IPS-18a (cell line): ENCODE measurements at regions not wholly inside any gene's neighbourhood (a gene's known extent, or its start where the extent isn't known, plus 50 kb on each side); places are given as distances from the start of the nearest gene placed in this dataset.
"Not testable (repeated sequence)": the region's sequence is repeated elsewhere in the genome, so short reads cannot be mapped to it uniquely, and the experiment has no call there.

Source experiments
- H3K27ac ChIP-seq: one replicate; pipeline ENCODE4 v1.5.1; 2013; ENCODE audit warnings: low read length
- H3K27me3 ChIP-seq: one replicate; pipeline ENCODE4 v1.6.1; 2013; ENCODE audit warnings: mild to moderate bottlenecking, low read length; ENCODE audit not compliant: control insufficient read depth, insufficient read depth
- H3K36me3 ChIP-seq: one replicate; pipeline ENCODE4 v1.6.1; 2013; ENCODE audit warnings: low read depth, low read length; ENCODE audit not compliant: control insufficient read depth
- H3K4me1 ChIP-seq: one replicate; pipeline ENCODE4 v1.6.1; 2013; ENCODE audit warnings: low read depth, low read length; ENCODE audit not compliant: control insufficient read depth
- H3K4me3 ChIP-seq: one replicate; pipeline ENCODE4 v1.5.1; 2013; ENCODE audit warnings: low read length
- H3K9ac ChIP-seq: one replicate; pipeline ENCODE4 v1.6.1; 2013; ENCODE audit warnings: mild to moderate bottlenecking, low read length, moderate library complexity
- H3K9me3 ChIP-seq: one replicate; pipeline ENCODE4 v1.6.1; 2013; ENCODE audit warnings: low read depth, low read length; ENCODE audit not compliant: control insufficient read depth

GRCh38 chr6:48606618-48607017 is 495.6 kb upstream of the PTCHD4 start:
- no peak overlapping the region for H3K9ac ChIP-seq
- H3K27me3 ChIP-seq = no peaks in the 10 kb centered on the region
- H3K27ac ChIP-seq = no peak overlapping the region
- H3K4me1 ChIP-seq = no peaks in the 10 kb centered on the region
- no peaks in the 10 kb centered on the region for H3K9me3 ChIP-seq
- no peaks in the 10 kb centered on the region for H3K36me3 ChIP-seq
- H3K4me3 ChIP-seq = no peak overlapping the region

GRCh38 chr6:48597951-48598350 is 487.0 kb upstream of the PTCHD4 start:
- Histone ChIP-seq H3K4me1 (no peaks in the 10 kb centered on the region), H3K27ac (no peak overlapping the region), H3K9ac (no peak overlapping the region), H3K27me3 (no peaks in the 10 kb centered on the region), H3K36me3 (no peaks in the 10 kb centered on the region), H3K4me3 (no peak overlapping the region), H3K9me3 (no peaks in the 10 kb centered on the region)

GRCh38 chr6:48596830-48597229 is 485.8 kb upstream of the PTCHD4 start:
- H3K27me3 ChIP-seq = no peaks in the 10 kb centered on the region
- H3K9ac ChIP-seq = no peak overlapping the region
- H3K4me1 ChIP-seq = no peaks in the 10 kb centered on the region
- no peak overlapping the region for H3K27ac ChIP-seq
- H3K9me3 ChIP-seq = no peaks in the 10 kb centered on the region
- no peak overlapping the region for H3K4me3 ChIP-seq
- no peaks in the 10 kb centered on the region for H3K36me3 ChIP-seq

GRCh38 chr6:48591158-48591557 is 480.2 kb upstream of the PTCHD4 start:
- not testable (repeated sequence) for H3K9me3 ChIP-seq, H3K27me3 ChIP-seq, H3K36me3 ChIP-seq, H3K4me1 ChIP-seq, H3K9ac ChIP-seq, H3K27ac ChIP-seq, H3K4me3 ChIP-seq

GRCh38 chr6:48584846-48585245 is 473.8 kb upstream of the PTCHD4 start:
- Histone ChIP-seq H3K9ac (no peak overlapping the region), H3K27me3 (no peaks in the 10 kb centered on the region), H3K4me1 (no peaks in the 10 kb centered on the region), H3K27ac (no peak overlapping the region), H3K4me3 (no peak overlapping the region), H3K36me3 (no peaks in the 10 kb centered on the region), H3K9me3 (no peaks in the 10 kb centered on the region)

- Histone ChIP-seq H3K36me3 (no peaks in the 10 kb centered on the region), H3K27ac (no peak overlapping the region), H3K9me3 (no peaks in the 10 kb centered on the region), H3K9ac (no peak overlapping the region), H3K4me3 (no peak overlapping the region), H3K27me3 (no peaks in the 10 kb centered on the region), H3K4me1 (peaks cover 8% of the 10 kb centered on the region)
These were observed 459.7 kb upstream of the PTCHD4 start for GRCh38 chr6:48570656-48571055.

GRCh38 chr6:48568856-48569255 is 457.9 kb upstream of the PTCHD4 start:
- no peak overlapping the region for H3K27ac ChIP-seq
- no peak overlapping the region for H3K9ac ChIP-seq
- no peaks in the 10 kb centered on the region for H3K36me3 ChIP-seq
- H3K4me3 ChIP-seq = no peak overlapping the region
- peaks cover 8% of the 10 kb centered on the region for H3K4me1 ChIP-seq
- no peaks in the 10 kb centered on the region for H3K27me3 ChIP-seq
- no peaks in the 10 kb centered on the region for H3K9me3 ChIP-seq

- Histone ChIP-seq H3K9me3 (no peaks in the 10 kb centered on the region), H3K4me1 (peaks cover 8% of the 10 kb centered on the region), H3K36me3 (no peaks in the 10 kb centered on the region), H3K4me3 (no peak overlapping the region), H3K27ac (peak overlapping the region; percentile 9), H3K9ac (no peak overlapping the region), H3K27me3 (no peaks in the 10 kb centered on the region)
These were observed 456.0 kb upstream of the PTCHD4 start for GRCh38 chr6:48567016-48567415.

GRCh38 chr6:48564036-48564820 is 453.2 kb upstream of the PTCHD4 start:
- Histone ChIP-seq H3K9me3 (no peaks in the 10 kb centered on the region), H3K27me3 (no peaks in the 10 kb centered on the region), H3K36me3 (no peaks in the 10 kb centered on the region), H3K9ac (no peak overlapping the region), H3K4me1 (peaks cover 8% of the 10 kb centered on the region), H3K27ac (no peak overlapping the region), H3K4me3 (no peak overlapping the region)

GRCh38 chr6:48563433-48563832 is 452.4 kb upstream of the PTCHD4 start:
- Histone ChIP-seq H3K27me3 (no peaks in the 10 kb centered on the region), H3K9me3 (no peaks in the 10 kb centered on the region), H3K4me1 (peaks cover 8% of the 10 kb centered on the region), H3K27ac (no peak overlapping the region), H3K36me3 (no peaks in the 10 kb centered on the region), H3K4me3 (no peak overlapping the region), H3K9ac (no peak overlapping the region)

GRCh38 chr6:48560408-48560807 is 449.4 kb upstream of the PTCHD4 start:
- no peaks in the 10 kb centered on the region for H3K36me3 ChIP-seq
- no peak overlapping the region for H3K27ac ChIP-seq
- no peaks in the 10 kb centered on the region for H3K9me3 ChIP-seq
- no peaks in the 10 kb centered on the region for H3K4me1 ChIP-seq
- no peak overlapping the region for H3K4me3 ChIP-seq
- no peaks in the 10 kb centered on the region for H3K27me3 ChIP-seq
- H3K9ac ChIP-seq = no peak overlapping the region

GRCh38 chr6:48553467-48554189 is 442.6 kb upstream of the PTCHD4 start:
- H3K4me1 ChIP-seq = no peaks in the 10 kb centered on the region
- no peaks in the 10 kb centered on the region for H3K36me3 ChIP-seq
- no peak overlapping the region for H3K27ac ChIP-seq
- no peaks in the 10 kb centered on the region for H3K27me3 ChIP-seq
- H3K4me3 ChIP-seq = no peak overlapping the region
- H3K9ac ChIP-seq = no peak overlapping the region
- no peaks in the 10 kb centered on the region for H3K9me3 ChIP-seq
